ENCODE measurements at regions not wholly inside any gene's neighbourhood (a gene's known extent, or its start where the extent isn't known, plus 50 kb on each side); places are given as distances from the start of the nearest gene placed in this dataset.

DNA sequence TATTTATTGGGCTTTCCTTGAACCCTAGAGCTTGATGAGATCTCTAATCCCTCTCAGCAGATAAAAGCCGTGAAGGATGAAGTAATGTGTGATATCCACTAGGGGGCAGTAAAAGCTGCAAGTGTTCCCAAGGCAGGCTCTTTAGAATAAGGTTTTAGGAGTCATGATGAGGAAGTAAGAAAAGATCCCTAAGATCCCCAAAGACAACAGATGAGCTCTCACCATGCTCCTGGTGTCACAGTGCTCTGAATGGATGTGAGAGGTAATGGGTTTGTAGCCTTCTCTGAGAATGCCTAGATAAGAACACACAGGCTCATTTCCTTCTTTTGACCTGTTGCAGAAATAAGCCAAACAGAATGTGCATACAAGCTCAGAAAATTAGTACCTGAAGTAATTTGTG is 70.4 kb upstream of the ITPRID1 start:
- Histone ChIP-seq H3K4me1 (ENCODE audit: insufficient read depth) (no peaks in the 10 kb centered on the region), H3F3A (ENCODE audit: insufficient read depth) (no peaks in the 10 kb centered on the region), H3K27ac (no peak overlapping the region), H3K36me3 (ENCODE audit: low read depth) (no peaks in the 10 kb centered on the region), H3K4me2 (ENCODE audit: unreplicated experiment) (no peak overlapping the region), H3K9me2 (ENCODE audit: insufficient read depth) (no peaks in the 10 kb centered on the region), H3K79me2 (ENCODE audit: insufficient read depth) (no peaks in the 10 kb centered on the region), H3K9me3 (ENCODE audit: low read depth) (no peaks in the 10 kb centered on the region), H3K9ac (no peak overlapping the region), H3K4me3 (no peak overlapping the region), H3K27me3 (replicated peaks; ENCODE audit: insufficient read depth) (peaks cover 25% of the 10 kb centered on the region), H4K20me1 (ENCODE audit: insufficient read depth) (no peaks in the 10 kb centered on the region), H2AFZ (no peak overlapping the region)
- TF ChIP-seq EZH2phosphoT487 (IDR thresholded peaks at IDR 0.05; ENCODE audit: insufficient read depth, low read depth), result no peak
- TF ChIP-seq EZH2 (IDR thresholded peaks at IDR 0.05; ENCODE audit: insufficient read depth, poor library complexity, severe bottlenecking), result no peak
- DNase-seq, result peak; percentile 72
- whole genome bisulfite sequencing, 2 experiments (ENCODE audit: low coverage in 1 of 2, low lambda C conversion rate in 2 of 2, missing lambda C conversion rate in 2 of 2), result 0 to 4% methylated on average over 1 of the region's 1 CpG
- in situ Hi-C loops (cut with MboI), result no loop called here

DNA sequence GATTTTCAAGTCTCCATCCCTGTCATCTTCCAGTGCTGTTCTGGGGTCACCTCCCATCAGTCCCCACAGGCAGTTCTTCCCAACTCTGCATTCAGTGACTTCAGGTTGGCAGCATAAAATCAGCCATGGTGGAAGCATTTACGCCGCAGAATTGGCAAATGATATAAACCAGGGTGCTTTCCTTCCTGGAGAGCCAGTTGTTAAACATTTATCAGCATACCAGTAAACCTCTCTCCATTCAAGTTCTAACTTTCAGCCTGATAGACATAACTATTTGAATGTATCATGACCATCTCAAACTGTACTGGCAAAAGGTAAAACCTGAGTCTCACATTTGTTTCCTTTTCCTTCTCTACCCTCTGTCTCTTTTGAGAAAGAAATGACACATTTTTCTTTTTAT is 69.7 kb upstream of the ITPRID1 start:
- Histone ChIP-seq H3F3A (ENCODE audit: insufficient read depth) (no peaks in the 10 kb centered on the region), H3K4me2 (ENCODE audit: unreplicated experiment) (no peak overlapping the region), H3K4me1 (ENCODE audit: insufficient read depth) (no peaks in the 10 kb centered on the region), H3K27me3 (replicated peaks; ENCODE audit: insufficient read depth) (peaks cover 25% of the 10 kb centered on the region), H2AFZ (no peak overlapping the region), H3K9ac (no peak overlapping the region), H3K9me2 (ENCODE audit: insufficient read depth) (no peaks in the 10 kb centered on the region), H3K4me3 (no peak overlapping the region), H3K79me2 (ENCODE audit: insufficient read depth) (no peaks in the 10 kb centered on the region), H4K20me1 (ENCODE audit: insufficient read depth) (no peaks in the 10 kb centered on the region), H3K36me3 (ENCODE audit: low read depth) (no peaks in the 10 kb centered on the region), H3K27ac (no peak overlapping the region), H3K9me3 (ENCODE audit: low read depth) (no peaks in the 10 kb centered on the region)
- WGBS, 2 experiments (ENCODE audit: low coverage in 1 of 2, low lambda C conversion rate in 2 of 2, missing lambda C conversion rate in 2 of 2), result 52 to 68% methylated on average over 2 of the region's 2 CpGs
- no peak for TF ChIP-seq EZH2phosphoT487 (IDR thresholded peaks at IDR 0.05; ENCODE audit: insufficient read depth, low read depth)
- TF ChIP-seq EZH2 (IDR thresholded peaks at IDR 0.05; ENCODE audit: insufficient read depth, poor library complexity, severe bottlenecking), result no peak
- in situ Hi-C loops (cut with MboI), result no loop called here
- DNase-seq, result no peak

DNA sequence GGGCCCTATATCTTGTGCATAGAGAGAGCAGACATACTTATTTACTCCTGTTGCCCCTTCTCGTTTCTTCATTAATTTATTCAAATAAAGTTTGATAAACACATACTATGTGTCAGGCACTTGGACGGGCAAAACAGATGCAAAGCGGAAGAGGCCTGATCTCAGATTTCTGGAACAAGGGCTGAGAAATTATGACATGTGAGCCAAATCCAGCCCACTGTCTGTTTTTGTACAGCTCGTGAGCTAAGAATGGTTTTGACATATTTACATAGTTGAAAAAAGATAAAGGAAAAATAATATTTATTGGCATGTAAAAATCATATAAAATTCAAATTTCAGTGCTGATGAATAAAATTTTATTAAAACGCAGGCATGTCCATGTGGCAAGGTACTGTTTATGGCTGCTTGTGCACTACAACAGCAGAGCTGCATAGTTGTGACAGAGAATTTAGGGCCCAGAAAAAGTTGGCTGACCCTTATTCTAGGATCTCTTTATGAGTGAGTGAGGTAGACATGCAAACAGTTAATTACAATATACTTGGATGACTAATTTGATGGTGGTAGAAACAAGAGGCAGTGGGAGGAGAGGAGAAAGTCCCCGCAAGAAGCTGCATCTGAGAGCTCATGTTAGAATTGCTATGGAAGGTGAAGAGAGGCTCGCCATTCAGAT is 68.1 kb upstream of the ITPRID1 start:
- H3K9me2 ChIP-seq (ENCODE audit: insufficient read depth), result no peaks in the 10 kb centered on the region
- H3K9ac ChIP-seq, result no peak overlapping the region
- no peak overlapping the region for H2AFZ ChIP-seq
- no peak overlapping the region for H3K27ac ChIP-seq
- H3K9me3 ChIP-seq (ENCODE audit: low read depth), result no peaks in the 10 kb centered on the region
- no peak for DNase-seq
- peaks cover 12% of the 10 kb centered on the region for H3K27me3 ChIP-seq (replicated peaks; ENCODE audit: insufficient read depth)
- in situ Hi-C loops (cut with MboI), result no loop called here
- no peaks in the 10 kb centered on the region for H3K4me1 ChIP-seq (ENCODE audit: insufficient read depth)
- no peaks in the 10 kb centered on the region for H3K36me3 ChIP-seq (ENCODE audit: low read depth)
- H3F3A ChIP-seq (ENCODE audit: insufficient read depth), result no peaks in the 10 kb centered on the region
- TF ChIP-seq EZH2 (IDR thresholded peaks at IDR 0.05; ENCODE audit: insufficient read depth, poor library complexity, severe bottlenecking) (no peak), EZH2phosphoT487 (IDR thresholded peaks at IDR 0.05; ENCODE audit: insufficient read depth, low read depth) (no peak)
- H3K79me2 ChIP-seq (ENCODE audit: insufficient read depth), result no peaks in the 10 kb centered on the region
- no peaks in the 10 kb centered on the region for H4K20me1 ChIP-seq (ENCODE audit: insufficient read depth)
- no peak overlapping the region for H3K4me3 ChIP-seq
- H3K4me2 ChIP-seq (ENCODE audit: unreplicated experiment), result no peak overlapping the region
- 30 to 35% methylated on average over 7 of the region's 7 CpGs for WGBS, 2 experiments (ENCODE audit: low coverage in 1 of 2, low lambda C conversion rate in 2 of 2, missing lambda C conversion rate in 2 of 2)

DNA sequence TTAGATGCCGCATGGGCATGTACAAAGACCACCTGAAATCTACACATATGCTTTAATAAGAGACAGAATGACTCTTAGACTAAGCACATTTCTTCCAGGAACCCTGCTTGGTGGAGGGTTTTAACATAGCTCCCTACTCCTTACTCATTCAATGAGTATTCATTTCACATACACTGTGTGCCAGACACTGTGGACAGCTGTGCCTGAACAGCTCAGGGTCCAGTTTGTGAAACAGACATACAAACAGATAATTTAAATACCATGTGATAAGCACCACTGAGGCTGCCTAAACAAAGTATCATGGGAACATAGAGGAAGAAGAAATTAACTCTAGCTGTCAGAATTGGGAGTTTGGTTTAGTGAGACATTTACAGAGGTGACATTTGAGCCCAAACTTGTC is 65.2 kb upstream of the ITPRID1 start:
- no peak for DNase-seq
- WGBS, 2 experiments (ENCODE audit: low coverage in 1 of 2, low lambda C conversion rate in 2 of 2, missing lambda C conversion rate in 2 of 2), result 11 to 14% methylated on average over 1 of the region's 1 CpG
- Histone ChIP-seq H3K27me3 (replicated peaks; ENCODE audit: insufficient read depth) (no peaks in the 10 kb centered on the region), H3K79me2 (ENCODE audit: insufficient read depth) (no peaks in the 10 kb centered on the region), H2AFZ (no peak overlapping the region), H3K9me2 (ENCODE audit: insufficient read depth) (no peaks in the 10 kb centered on the region), H3K36me3 (ENCODE audit: low read depth) (no peaks in the 10 kb centered on the region), H3K9ac (no peak overlapping the region), H3K9me3 (ENCODE audit: low read depth) (no peaks in the 10 kb centered on the region), H4K20me1 (ENCODE audit: insufficient read depth) (no peaks in the 10 kb centered on the region), H3K27ac (no peak overlapping the region), H3F3A (ENCODE audit: insufficient read depth) (no peaks in the 10 kb centered on the region), H3K4me2 (ENCODE audit: unreplicated experiment) (no peak overlapping the region), H3K4me3 (no peak overlapping the region), H3K4me1 (ENCODE audit: insufficient read depth) (no peaks in the 10 kb centered on the region)
- TF ChIP-seq EZH2phosphoT487 (IDR thresholded peaks at IDR 0.05; ENCODE audit: insufficient read depth, low read depth) (no peak), EZH2 (IDR thresholded peaks at IDR 0.05; ENCODE audit: insufficient read depth, poor library complexity, severe bottlenecking) (no peak)
- in situ Hi-C loops (cut with MboI), result no loop called here

DNA sequence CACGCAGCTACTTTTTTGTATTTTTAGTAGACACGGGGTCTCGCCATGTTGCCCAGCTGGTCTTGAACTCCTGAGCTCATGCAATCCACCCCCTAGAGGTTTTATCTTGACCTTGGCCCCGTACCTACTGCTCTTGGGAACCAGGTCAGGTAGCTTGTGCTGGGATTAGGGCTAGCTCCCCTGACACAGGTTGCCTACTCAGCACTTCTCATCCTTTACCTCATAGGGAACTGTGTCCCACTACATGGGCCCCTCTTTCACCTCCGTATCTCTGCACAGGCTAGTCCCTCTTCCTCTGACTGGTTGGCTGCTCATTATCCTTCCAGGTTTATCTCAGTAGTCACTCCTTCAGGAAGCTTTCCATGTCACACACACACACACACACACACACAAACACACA is 58.0 kb upstream of the ITPRID1 start:
- Histone ChIP-seq H3K27ac (no peak overlapping the region), H3K9me2 (ENCODE audit: insufficient read depth) (no peaks in the 10 kb centered on the region), H2AFZ (no peak overlapping the region), H3K4me3 (no peak overlapping the region), H3K9ac (no peak overlapping the region), H3K9me3 (ENCODE audit: low read depth) (no peaks in the 10 kb centered on the region), H3F3A (ENCODE audit: insufficient read depth) (no peaks in the 10 kb centered on the region), H3K36me3 (ENCODE audit: low read depth) (no peaks in the 10 kb centered on the region), H3K79me2 (ENCODE audit: insufficient read depth) (no peaks in the 10 kb centered on the region), H3K4me2 (ENCODE audit: unreplicated experiment) (no peak overlapping the region), H4K20me1 (ENCODE audit: insufficient read depth) (no peaks in the 10 kb centered on the region), H3K27me3 (replicated peaks; ENCODE audit: insufficient read depth) (no peaks in the 10 kb centered on the region), H3K4me1 (ENCODE audit: insufficient read depth) (no peaks in the 10 kb centered on the region)
- 7 to 18% methylated on average over 5 of the region's 5 CpGs for WGBS, 2 experiments (ENCODE audit: low coverage in 1 of 2, low lambda C conversion rate in 2 of 2, missing lambda C conversion rate in 2 of 2)
- in situ Hi-C loops (cut with MboI), result no loop called here
- no peak for DNase-seq
- TF ChIP-seq EZH2 (IDR thresholded peaks at IDR 0.05; ENCODE audit: insufficient read depth, poor library complexity, severe bottlenecking) (no peak), EZH2phosphoT487 (IDR thresholded peaks at IDR 0.05; ENCODE audit: insufficient read depth, low read depth) (no peak)

Data from GM23248 (cell line).